SK-N-MC (cell line): ENCODE measurements at regions not wholly inside any gene's neighbourhood (a gene's known extent, or its start where the extent isn't known, plus 50 kb on each side); places are given as distances from the start of the nearest gene placed in this dataset.

Source experiments
- DNase-seq: peaks from one replicate; pipeline ENCODE4 v3.0.0-alpha.2; 2011; ENCODE audit warnings: low read depth, low spot score
- H3K27ac ChIP-seq: fragments of 200-600 bp; sonication (generic); 2 replicates; pipeline ENCODE4 v1.5.1; 2016; ENCODE audit warnings: mixed run types
- H3K36me3 ChIP-seq: fragments of 200-600 bp; sonication (generic); 2 replicates; pipeline ENCODE4 v1.6.1; 2017; ENCODE audit warnings: antibody characterized with exemption, low read length, mixed read lengths; ENCODE audit not compliant: insufficient read depth
- H3K4me3 ChIP-seq: fragments of 200-600 bp; sonication (generic); 2 replicates; pipeline ENCODE4 v1.5.1; 2016
- H3K9ac ChIP-seq: fragments of 200-600 bp; sonication (generic); 2 replicates; pipeline ENCODE4 v1.8.0; 2017; ENCODE audit warnings: mixed run types, mixed read lengths; ENCODE audit not compliant: insufficient read length
- H3K9me3 ChIP-seq: fragments of 200-600 bp; sonication (generic); 2 replicates; pipeline ENCODE4 v1.6.1; 2017; ENCODE audit warnings: low read depth, mild to moderate bottlenecking, antibody characterized with exemption, low read length, moderate library complexity, mixed read lengths
- EZH2 ChIP-seq: fragments of 200-600 bp; sonication (generic); IDR thresholded peaks from one replicate; pipeline ENCODE4 v1.6.1; 2017; ENCODE audit warnings: antibody characterized with exemption
- FOXP2 ChIP-seq: optimal IDR thresholded peaks from 2 replicates; pipeline ENCODE3; 2011; ENCODE audit warnings: mild to moderate bottlenecking, moderate library complexity; ENCODE audit not compliant: insufficient read depth; ENCODE audit errors: extremely low read length, control extremely low read depth
- POLR2AphosphoS5 ChIP-seq: IDR thresholded peaks from 2 replicates; pipeline ENCODE4 v1.6.1; 2012; ENCODE audit warnings: mild to moderate bottlenecking, low read depth, low read length, borderline replicate concordance

- no peak for TF ChIP-seq POLR2AphosphoS5
- TF ChIP-seq FOXP2, result no peak
- TF ChIP-seq EZH2, result no peak
- no peak overlapping the region for H3K4me3 ChIP-seq
- no peaks in the 10 kb centered on the region for H3K9me3 ChIP-seq
- no peaks in the 10 kb centered on the region for H3K36me3 ChIP-seq
- no peak overlapping the region for H3K9ac ChIP-seq
- H3K27ac ChIP-seq, result no peak overlapping the region
- no peak for DNase-seq
Measured at GRCh38 chr20:57829805-57830514, 120.1 kb upstream of the PMEPA1 start.

DNA sequence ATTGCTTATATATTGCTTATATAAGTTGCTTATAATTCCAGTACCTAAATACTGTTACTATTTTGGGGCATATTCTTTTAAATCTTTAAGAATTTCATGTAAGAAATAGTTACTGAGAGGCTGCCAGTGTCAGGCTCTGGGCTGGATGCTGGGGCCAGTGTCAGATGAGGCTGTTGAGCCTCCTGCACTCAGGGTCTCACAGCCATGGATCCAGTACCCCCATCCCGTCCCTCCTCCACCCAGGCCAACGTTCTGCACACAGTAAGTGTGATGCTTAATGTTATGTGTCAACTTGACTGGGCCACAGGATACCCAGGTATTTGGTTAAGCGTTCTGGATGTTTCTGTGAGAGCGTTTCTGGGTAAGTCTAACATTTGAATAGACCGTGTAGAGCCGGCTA lies 119.5 kb upstream of the PMEPA1 start:
- no peak overlapping the region for H3K9ac ChIP-seq
- H3K4me3 ChIP-seq, result no peak overlapping the region
- TF ChIP-seq POLR2AphosphoS5, result no peak
- no peaks in the 10 kb centered on the region for H3K9me3 ChIP-seq
- DNase-seq, result no peak
- no peak overlapping the region for H3K27ac ChIP-seq
- no peaks in the 10 kb centered on the region for H3K36me3 ChIP-seq

DNA sequence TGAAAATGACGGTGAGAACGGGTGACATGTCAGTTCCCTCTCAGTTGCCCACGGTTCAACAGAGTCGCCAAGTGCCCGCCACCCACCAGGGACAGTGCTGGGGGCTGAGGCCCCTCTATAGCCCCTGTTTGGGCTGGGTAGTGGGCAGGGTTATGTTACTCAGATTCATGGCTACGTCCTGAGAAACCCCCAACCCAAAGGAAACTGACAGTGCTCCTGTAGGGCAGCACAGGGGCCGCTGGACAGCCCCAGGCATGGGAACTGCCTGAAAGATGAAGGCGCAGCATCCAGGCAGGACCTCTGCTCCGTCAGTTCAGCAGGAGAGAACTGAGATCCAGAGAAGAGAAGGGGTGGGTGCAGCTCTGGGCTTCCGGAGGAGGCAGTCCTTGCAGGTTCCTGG lies 118.9 kb upstream of the PMEPA1 start:
- no peak overlapping the region for H3K27ac ChIP-seq
- no peak overlapping the region for H3K4me3 ChIP-seq
- DNase-seq, result no peak
- no peak overlapping the region for H3K9ac ChIP-seq
- no peaks in the 10 kb centered on the region for H3K9me3 ChIP-seq
- no peak for TF ChIP-seq EZH2
- TF ChIP-seq POLR2AphosphoS5, result no peak
- no peak for TF ChIP-seq FOXP2
- no peaks in the 10 kb centered on the region for H3K36me3 ChIP-seq

DNA sequence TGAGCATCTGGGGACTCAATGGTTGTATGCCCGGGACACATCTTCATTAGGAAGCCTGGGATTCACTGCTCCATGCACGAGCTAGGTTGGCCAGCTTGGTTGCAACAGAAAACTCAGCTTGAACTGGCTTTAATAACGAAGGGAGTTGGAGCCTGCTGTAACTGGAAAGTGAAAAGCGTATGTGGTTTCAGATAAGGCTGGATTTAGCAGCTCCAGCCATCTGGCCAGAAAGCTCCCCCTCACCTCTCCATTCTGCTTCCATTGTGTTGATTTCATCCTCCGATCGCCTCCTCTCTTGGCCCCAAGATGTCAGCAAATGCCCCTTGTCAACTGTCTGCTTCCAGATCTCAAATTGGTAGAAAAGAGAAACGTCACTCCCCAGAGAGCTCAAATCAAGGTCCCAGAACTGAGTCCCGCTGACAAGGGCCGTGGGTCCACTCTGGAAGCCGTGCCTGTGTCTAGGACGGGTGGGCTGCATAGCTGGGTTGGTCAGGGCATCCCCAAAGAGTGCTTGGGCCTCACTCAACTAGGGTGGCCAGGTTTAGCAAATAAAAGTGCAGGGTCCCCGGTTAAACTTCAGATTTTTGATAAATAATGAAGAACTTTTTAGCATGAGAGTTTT lies 117.0 kb upstream of the PMEPA1 start:
- no peak overlapping the region for H3K9ac ChIP-seq
- H3K9me3 ChIP-seq, result no peaks in the 10 kb centered on the region
- no peak overlapping the region for H3K4me3 ChIP-seq
- H3K27ac ChIP-seq, result no peak overlapping the region
- no peak for TF ChIP-seq FOXP2
- no peak for TF ChIP-seq POLR2AphosphoS5
- no peak for TF ChIP-seq EZH2
- no peak for DNase-seq
- no peaks in the 10 kb centered on the region for H3K36me3 ChIP-seq

GRCh38 chr20:57824909-57825308 lies 115.1 kb upstream of the PMEPA1 start:
- no peak overlapping the region for H3K27ac ChIP-seq
- TF ChIP-seq EZH2 (no peak), POLR2AphosphoS5 (no peak), FOXP2 (no peak)
- H3K9ac ChIP-seq, result no peak overlapping the region

DNA sequence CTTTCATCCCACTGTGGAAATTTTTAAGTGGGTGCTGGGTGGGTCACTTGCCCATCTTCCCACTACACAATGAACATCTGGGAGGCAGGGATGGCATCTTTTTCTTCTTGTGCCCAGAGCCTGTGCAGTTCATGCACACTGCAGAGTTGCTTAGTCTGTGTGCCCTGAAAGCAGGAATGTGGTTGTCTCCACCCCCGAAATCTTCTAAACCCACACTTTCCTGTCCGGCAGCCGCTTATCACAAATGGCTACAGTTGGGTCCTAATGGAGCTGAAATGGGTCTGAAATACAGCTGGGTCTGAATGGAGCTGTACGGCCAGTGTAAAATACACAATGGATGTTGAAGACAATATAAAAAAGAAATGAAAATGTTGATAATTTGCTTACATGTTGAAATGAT lies 112.1 kb upstream of the PMEPA1 start:
- Histone ChIP-seq H3K36me3 (no peaks in the 10 kb centered on the region), H3K9me3 (no peaks in the 10 kb centered on the region), H3K4me3 (no peak overlapping the region), H3K9ac (no peak overlapping the region), H3K27ac (no peak overlapping the region)
- DNase-seq, result no peak
- no peak for TF ChIP-seq EZH2
- no peak for TF ChIP-seq POLR2AphosphoS5
- TF ChIP-seq FOXP2, result no peak

More at GRCh38 chr20:57824909-57825308, 115.1 kb upstream of the PMEPA1 start:
- Histone ChIP-seq H3K36me3 (no peaks in the 10 kb centered on the region), H3K4me3 (no peak overlapping the region), H3K9me3 (no peaks in the 10 kb centered on the region)
- DNase-seq, result no peak

DNA sequence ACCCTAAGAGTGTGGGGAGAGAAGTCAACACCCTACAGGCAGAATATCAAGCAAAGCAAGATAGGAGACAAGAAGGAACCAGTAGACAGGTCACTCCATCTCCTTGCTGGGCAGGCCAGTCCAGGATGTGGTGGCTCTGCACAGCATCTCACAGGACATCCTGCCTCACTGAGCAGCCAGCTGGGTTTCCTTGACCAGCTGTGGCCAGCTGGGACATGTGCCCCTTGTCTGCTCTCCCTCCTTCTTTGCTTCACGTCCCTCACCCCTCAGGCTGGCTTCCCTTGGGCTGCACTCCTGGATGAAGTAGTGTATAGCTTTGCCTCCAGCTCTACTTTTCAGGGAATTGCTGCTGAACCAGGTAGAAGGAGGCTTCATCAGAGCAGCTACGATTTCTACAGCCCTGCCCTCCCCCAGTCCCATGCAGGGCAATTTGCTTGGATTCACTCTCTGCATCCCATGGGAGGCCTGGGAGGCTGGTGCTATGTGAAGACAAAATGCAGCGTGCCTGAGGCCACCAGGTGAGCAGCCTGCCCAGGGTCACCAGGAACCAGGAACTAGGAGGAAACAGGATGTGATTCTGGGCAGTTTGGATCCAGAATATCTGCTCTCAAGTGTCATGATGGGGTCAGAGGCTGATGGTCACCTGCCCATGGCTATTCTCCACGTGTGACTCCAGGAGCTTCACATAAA lies 110.0 kb upstream of the PMEPA1 start:
- no peaks in the 10 kb centered on the region for H3K36me3 ChIP-seq
- no peak overlapping the region for H3K27ac ChIP-seq
- no peak overlapping the region for H3K4me3 ChIP-seq
- H3K9ac ChIP-seq, result no peak overlapping the region
- TF ChIP-seq EZH2, result no peak
- TF ChIP-seq POLR2AphosphoS5, result no peak
- no peak for TF ChIP-seq FOXP2
- no peak for DNase-seq
- H3K9me3 ChIP-seq, result no peaks in the 10 kb centered on the region

DNA sequence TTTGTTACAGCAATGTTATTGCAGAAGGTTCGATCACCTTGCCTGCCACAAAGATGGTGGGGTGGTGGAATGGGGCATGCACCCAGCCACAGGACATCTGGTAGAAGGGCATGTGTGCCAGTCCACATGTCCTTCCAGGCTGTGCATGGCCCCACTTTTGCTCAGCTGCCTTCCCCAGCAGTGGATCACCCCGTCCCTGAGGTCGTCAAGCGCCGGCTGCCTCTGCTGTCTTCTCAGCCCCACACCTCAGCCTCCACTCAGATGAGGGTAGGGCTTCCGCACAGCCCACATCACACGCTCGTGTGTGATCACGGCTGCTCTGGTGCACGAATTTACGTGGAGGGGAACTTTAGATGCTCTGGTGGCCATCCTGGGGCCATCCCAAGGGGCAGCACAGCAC lies 109.5 kb upstream of the PMEPA1 start:
- no peak overlapping the region for H3K9ac ChIP-seq
- H3K4me3 ChIP-seq, result no peak overlapping the region
- no peak for DNase-seq
- H3K36me3 ChIP-seq, result no peaks in the 10 kb centered on the region
- no peak for TF ChIP-seq POLR2AphosphoS5
- no peak for TF ChIP-seq FOXP2
- TF ChIP-seq EZH2, result no peak
- no peak overlapping the region for H3K27ac ChIP-seq
- H3K9me3 ChIP-seq, result no peaks in the 10 kb centered on the region
